GM12874 (cell line): ENCODE measurements at regions not wholly inside any gene's neighbourhood (a gene's known extent, or its start where the extent isn't known, plus 50 kb on each side); places are given as distances from the start of the nearest gene placed in this dataset.

ENCODE experiments used
- TF ChIP-seq, protein P1 (sequence below): IDR thresholded peaks from 2 replicates; pipeline ENCODE4 v1.5.1; 2011; ENCODE audit warnings: low read depth, mild to moderate bottlenecking, control low read depth, low read length, moderate library complexity; ENCODE audit not compliant: insufficient read depth

DNA sequence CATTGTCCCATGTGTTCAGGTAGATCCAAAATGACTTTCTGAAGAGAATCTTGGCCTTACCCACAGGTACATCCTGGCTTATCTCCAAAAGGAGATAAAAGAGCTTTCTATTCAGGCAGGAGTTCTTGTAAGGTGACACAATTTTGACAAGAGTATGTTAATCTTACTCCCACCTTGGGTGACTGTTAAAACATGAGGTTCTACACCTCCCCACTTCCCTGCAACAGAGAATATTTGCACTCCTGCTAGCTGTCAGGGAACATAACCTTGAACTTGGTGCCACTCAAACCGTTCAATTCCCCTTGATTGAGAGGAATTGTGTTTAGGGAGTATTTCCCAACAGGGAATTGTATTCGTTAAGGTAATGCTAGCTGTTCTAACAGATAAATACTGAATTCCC lies 372.5 kb upstream of the KLHL29 start:
- TF ChIP-seq, protein P1, sequence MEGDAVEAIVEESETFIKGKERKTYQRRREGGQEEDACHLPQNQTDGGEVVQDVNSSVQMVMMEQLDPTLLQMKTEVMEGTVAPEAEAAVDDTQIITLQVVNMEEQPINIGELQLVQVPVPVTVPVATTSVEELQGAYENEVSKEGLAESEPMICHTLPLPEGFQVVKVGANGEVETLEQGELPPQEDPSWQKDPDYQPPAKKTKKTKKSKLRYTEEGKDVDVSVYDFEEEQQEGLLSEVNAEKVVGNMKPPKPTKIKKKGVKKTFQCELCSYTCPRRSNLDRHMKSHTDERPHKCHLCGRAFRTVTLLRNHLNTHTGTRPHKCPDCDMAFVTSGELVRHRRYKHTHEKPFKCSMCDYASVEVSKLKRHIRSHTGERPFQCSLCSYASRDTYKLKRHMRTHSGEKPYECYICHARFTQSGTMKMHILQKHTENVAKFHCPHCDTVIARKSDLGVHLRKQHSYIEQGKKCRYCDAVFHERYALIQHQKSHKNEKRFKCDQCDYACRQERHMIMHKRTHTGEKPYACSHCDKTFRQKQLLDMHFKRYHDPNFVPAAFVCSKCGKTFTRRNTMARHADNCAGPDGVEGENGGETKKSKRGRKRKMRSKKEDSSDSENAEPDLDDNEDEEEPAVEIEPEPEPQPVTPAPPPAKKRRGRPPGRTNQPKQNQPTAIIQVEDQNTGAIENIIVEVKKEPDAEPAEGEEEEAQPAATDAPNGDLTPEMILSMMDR = no peak

DNA sequence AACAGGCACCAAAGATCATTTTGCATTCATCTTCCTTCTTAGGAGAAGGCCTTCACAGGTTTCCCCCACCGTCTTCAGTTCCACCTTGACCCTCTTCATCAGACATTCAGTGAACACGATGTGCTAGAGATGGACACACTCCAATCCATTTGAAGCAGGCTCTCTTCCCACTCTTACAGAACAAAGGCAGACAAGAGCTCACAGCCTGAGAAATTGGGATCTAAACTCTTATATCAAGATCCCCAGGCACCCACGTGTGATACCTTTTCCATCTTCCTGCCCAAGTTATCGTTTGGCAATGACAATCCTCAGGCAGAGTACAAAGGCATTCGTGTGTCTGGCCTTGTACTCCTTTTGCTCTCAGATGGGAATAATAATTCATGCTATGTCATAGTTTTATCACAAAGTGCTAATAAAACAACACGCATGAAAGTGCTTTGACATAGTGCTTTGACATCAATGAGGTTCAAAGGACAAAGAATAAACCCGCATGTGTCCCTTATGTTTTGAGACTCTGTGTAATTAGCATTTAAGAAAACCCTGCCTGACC lies 369.3 kb upstream of the KLHL29 start:
- TF ChIP-seq, protein P1 = no peak

DNA sequence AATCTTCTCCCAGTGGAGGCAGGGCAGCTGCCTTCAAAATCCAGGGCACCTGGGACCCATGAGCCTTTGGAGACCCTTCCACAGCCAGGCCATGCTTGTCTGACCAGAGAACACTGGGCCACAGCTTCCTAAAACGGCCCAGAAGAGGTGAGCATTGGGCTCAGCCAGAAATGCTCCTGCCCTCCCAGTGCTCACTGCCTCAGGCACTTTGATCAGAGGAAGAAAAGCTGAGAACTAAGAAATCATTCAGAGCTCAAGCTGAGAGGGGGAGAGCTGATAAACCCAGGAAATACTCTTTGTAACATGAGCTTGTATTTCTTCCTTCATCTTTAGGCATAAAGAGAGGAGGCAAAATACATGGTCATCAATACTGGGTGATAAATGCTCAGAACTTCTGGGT lies 365.5 kb upstream of the KLHL29 start:
- TF ChIP-seq, protein P1 = no peak

DNA sequence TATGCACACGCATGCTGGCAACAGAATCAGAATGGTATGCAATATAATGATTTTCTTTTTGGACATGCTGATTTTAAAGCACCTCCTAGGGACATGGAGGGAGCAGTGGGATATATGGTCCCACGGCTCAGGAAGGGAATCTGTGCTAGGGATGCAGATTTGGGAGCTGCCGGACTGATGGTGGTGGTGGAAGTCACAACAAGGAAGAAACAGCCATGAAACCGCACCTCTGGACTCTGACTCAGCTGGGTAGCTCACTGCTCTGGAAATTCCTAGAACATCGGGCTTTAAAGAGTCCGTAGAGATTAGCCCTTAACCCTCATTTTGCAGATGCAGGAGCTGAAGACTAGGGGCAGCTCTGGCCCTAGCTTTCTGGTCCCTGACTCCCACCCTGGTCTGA lies 364.3 kb upstream of the KLHL29 start:
- TF ChIP-seq, protein P1 = no peak

DNA sequence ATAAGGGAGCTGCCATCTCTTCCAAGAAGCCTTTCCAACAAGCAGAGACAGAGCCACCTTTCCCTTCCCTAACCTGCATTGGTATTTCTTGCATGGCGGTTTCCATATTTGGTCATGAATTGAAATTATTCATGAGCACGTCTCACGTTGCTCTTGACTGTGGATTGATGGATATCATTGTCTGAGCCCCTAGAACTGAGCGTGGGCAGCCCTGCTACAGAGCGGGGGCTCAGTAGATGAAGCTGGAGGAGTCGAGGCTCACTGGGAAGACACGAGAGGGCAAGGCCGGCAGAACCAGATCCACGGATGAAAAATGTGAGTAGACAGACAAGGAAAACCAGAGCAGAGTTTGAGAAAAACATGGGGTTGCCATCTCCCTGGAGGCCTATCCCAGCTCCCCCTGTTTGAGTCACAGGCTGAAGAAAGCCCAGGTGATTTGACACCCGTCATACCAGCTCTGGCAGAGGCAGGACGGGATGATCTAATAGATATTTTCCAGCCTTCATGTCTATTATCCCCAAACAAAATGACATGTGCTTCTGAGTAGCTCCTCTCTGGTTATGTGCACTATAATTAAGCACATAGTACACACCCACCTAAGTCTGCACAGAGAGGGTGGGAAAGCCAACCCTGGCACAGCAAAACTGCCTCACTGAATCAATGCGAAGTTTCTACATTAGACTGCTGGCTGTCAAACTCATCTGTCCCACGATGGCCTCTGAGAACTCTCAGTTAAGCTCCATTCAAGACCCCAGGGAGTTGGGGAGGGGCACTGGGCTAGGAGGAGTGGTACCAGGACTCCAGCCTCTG lies 363.5 kb upstream of the KLHL29 start:
- TF ChIP-seq, protein P1 = no peak

DNA sequence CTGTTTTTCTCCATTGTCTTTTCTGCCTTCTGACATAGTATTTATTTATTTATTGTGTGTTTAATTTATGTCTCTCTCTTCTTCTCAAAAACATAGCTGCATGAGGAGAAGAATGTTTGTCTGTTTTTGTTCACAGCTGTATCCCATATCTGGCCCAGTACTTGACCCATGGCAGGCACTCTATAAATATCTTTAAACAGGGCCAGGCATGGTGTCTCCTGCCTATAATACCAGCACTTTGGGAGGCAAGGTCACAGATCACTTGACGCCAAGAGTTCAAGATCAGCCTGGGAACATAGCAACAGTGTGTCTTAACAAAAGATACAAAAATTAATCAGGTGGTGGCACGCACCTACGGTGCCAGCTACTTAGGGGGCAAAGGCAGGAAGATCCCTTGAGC lies 361.3 kb upstream of the KLHL29 start:
- TF ChIP-seq, protein P1 = no peak

DNA sequence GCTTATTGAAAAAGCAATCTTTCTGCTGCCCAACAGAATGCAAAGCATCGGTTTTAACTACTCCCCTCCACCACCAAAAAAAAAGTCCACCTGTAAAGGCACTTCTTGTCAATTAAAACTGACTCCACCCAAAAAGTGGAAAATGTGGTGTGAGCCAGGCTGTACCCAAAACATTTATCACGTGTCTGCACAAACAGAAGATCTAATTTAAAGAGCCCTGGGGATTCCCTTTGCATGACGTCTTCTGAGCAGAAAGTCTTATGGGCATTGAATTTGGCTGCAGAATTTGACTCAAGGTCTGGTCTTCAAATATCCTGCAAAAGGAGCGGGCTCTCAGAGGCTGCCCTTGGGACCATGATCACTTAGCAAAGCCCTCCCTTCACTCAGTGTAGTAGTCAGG lies 358.3 kb upstream of the KLHL29 start:
- TF ChIP-seq, protein P1 = no peak
